Subcutaneous abdominal adipose tissue (tissue), 5 donors: ENCODE measurements at regions not wholly inside any gene's neighbourhood (a gene's known extent, or its start where the extent isn't known, plus 50 kb on each side); places are given as distances from the start of the nearest gene placed in this dataset.

Experiments
- H3K27ac ChIP-seq: one replicate; pipeline ENCODE4 v1.7.0; 2013; ENCODE audit warnings: low read depth, mild to moderate bottlenecking, inconsistent platforms, low read length, moderate library complexity
- H3K27me3 ChIP-seq, 5 donors: one replicate each; pipeline ENCODE4 v1.7.0; 2013; ENCODE audit warnings: low read length in 5 of 5, inconsistent platforms in 1 of 5; ENCODE audit not compliant: control insufficient read depth in 5 of 5, insufficient read depth in 4 of 5
- H3K36me3 ChIP-seq, 5 donors: one replicate each; pipeline ENCODE4 v1.7.0; 2013; ENCODE audit warnings: low read length in 5 of 5; ENCODE audit not compliant: control insufficient read depth in 5 of 5, insufficient read depth in 5 of 5
- H3K4me1 ChIP-seq, 5 donors: one replicate each; pipeline ENCODE4 v1.7.0; 2013; ENCODE audit warnings: low read length in 5 of 5, mild to moderate bottlenecking in 3 of 5, moderate library complexity in 1 of 5; ENCODE audit not compliant: control insufficient read depth in 5 of 5, insufficient read depth in 5 of 5
- H3K4me3 ChIP-seq, 5 donors: one replicate each; pipeline ENCODE4 v1.7.0; 2013; ENCODE audit warnings: low read length in 5 of 5, low read depth in 1 of 5
- H3K9ac ChIP-seq, 5 donors: one replicate each; pipeline ENCODE4 v1.7.0; 2013; ENCODE audit warnings: low read length in 5 of 5, mild to moderate bottlenecking in 4 of 5, moderate library complexity in 3 of 5
- H3K9me3 ChIP-seq, 5 donors: one replicate each; pipeline ENCODE4 v1.7.0; 2013; ENCODE audit warnings: low read length in 5 of 5; ENCODE audit not compliant: control insufficient read depth in 5 of 5
- donor health status: healthy.
- donor health status: healthy.
- donor health status: healthy.
- donor health status: healthy.
- donor health status: healthy.

GRCh38 chr12:58509116-58509885 is 411.0 kb downstream of the LRIG3 start:
- H3K27ac ChIP-seq, result no peak overlapping the region
- H3K4me3 ChIP-seq, result no peak overlapping the region
- no peak overlapping the region for H3K9ac ChIP-seq
- H3K4me1 ChIP-seq, result no peaks in the 10 kb centered on the region
- H3K36me3 ChIP-seq, result no peaks in the 10 kb centered on the region
- peaks cover 0 to 3% (median 0%) of the 10 kb centered on the region in 5 donors for H3K9me3 ChIP-seq
- H3K27me3 ChIP-seq, result no peaks in the 10 kb centered on the region

- Histone ChIP-seq H3K4me3 (no peak overlapping the region), H3K9me3 (peaks cover 4 to 15% (median 9%) of the 10 kb centered on the region in 5 donors), H3K9ac (no peak overlapping the region), H3K27ac (no peak overlapping the region), H3K27me3 (no peaks in the 10 kb centered on the region), H3K36me3 (no peaks in the 10 kb centered on the region), H3K4me1 (no peaks in the 10 kb centered on the region)
Measured at GRCh38 chr12:58513301-58513834, 406.9 kb downstream of the LRIG3 start.

GRCh38 chr12:58513852-58514251 is 406.5 kb downstream of the LRIG3 start:
- no peak overlapping the region for H3K27ac ChIP-seq
- no peaks in the 10 kb centered on the region for H3K36me3 ChIP-seq
- no peak overlapping the region for H3K9ac ChIP-seq
- H3K4me3 ChIP-seq, result no peak overlapping the region
- H3K4me1 ChIP-seq, result no peaks in the 10 kb centered on the region
- peaks cover 6 to 20% (median 12%) of the 10 kb centered on the region in 5 donors for H3K9me3 ChIP-seq
- no peaks in the 10 kb centered on the region for H3K27me3 ChIP-seq

GRCh38 chr12:58519839-58520238 is 400.5 kb downstream of the LRIG3 start:
- Histone ChIP-seq H3K9ac (no peak overlapping the region), H3K9me3 (peaks cover 3 to 24% (median 18%) of the 10 kb centered on the region in 5 donors), H3K27me3 (no peaks in the 10 kb centered on the region), H3K27ac (no peak overlapping the region), H3K4me1 (peaks cover 0 to 4% (median 0%) of the 10 kb centered on the region in 5 donors), H3K4me3 (no peak overlapping the region), H3K36me3 (no peaks in the 10 kb centered on the region)

GRCh38 chr12:58521152-58521551 is 399.2 kb downstream of the LRIG3 start:
- no peak overlapping the region for H3K4me3 ChIP-seq
- H3K27me3 ChIP-seq, result no peaks in the 10 kb centered on the region
- H3K9ac ChIP-seq, result no peak overlapping the region
- peaks cover 0 to 4% (median 0%) of the 10 kb centered on the region in 5 donors for H3K4me1 ChIP-seq
- peaks cover 3 to 24% (median 18%) of the 10 kb centered on the region in 5 donors for H3K9me3 ChIP-seq
- H3K36me3 ChIP-seq, result no peaks in the 10 kb centered on the region
- H3K27ac ChIP-seq, result no peak overlapping the region

- Histone ChIP-seq H3K4me3 (no peak overlapping the region), H3K4me1 (peaks cover 0 to 4% (median 0%) of the 10 kb centered on the region in 5 donors), H3K9me3 (peaks cover 3 to 24% (median 18%) of the 10 kb centered on the region in 5 donors), H3K9ac (no peak overlapping the region), H3K27ac (no peak overlapping the region), H3K36me3 (no peaks in the 10 kb centered on the region), H3K27me3 (no peaks in the 10 kb centered on the region)
Measured at GRCh38 chr12:58521796-58522195, 398.5 kb downstream of the LRIG3 start.

GRCh38 chr12:58523360-58523759 is 396.9 kb downstream of the LRIG3 start:
- no peak overlapping the region for H3K4me3 ChIP-seq
- no peaks in the 10 kb centered on the region for H3K36me3 ChIP-seq
- peaks cover under 1 to 14% (median 8%) of the 10 kb centered on the region in 5 donors for H3K9me3 ChIP-seq
- no peak overlapping the region for H3K27ac ChIP-seq
- peaks cover 0 to 4% (median 0%) of the 10 kb centered on the region in 5 donors for H3K4me1 ChIP-seq
- no peaks in the 10 kb centered on the region for H3K27me3 ChIP-seq
- no peak overlapping the region for H3K9ac ChIP-seq

GRCh38 chr12:58528271-58528670 is 392.0 kb downstream of the LRIG3 start:
- Histone ChIP-seq H3K9ac (no peak overlapping the region), H3K27ac (no peak overlapping the region), H3K9me3 (no peaks in the 10 kb centered on the region), H3K4me3 (no peak overlapping the region), H3K27me3 (no peaks in the 10 kb centered on the region), H3K4me1 (no peaks in the 10 kb centered on the region), H3K36me3 (no peaks in the 10 kb centered on the region)

GRCh38 chr12:58529114-58529665 is 391.1 kb downstream of the LRIG3 start:
- no peaks in the 10 kb centered on the region for H3K9me3 ChIP-seq
- H3K27ac ChIP-seq, result no peak overlapping the region
- no peak overlapping the region for H3K4me3 ChIP-seq
- H3K9ac ChIP-seq, result no peak overlapping the region
- no peaks in the 10 kb centered on the region for H3K27me3 ChIP-seq
- H3K36me3 ChIP-seq, result no peaks in the 10 kb centered on the region
- H3K4me1 ChIP-seq, result no peaks in the 10 kb centered on the region
